ENCODE measurements at regions not wholly inside any gene's neighbourhood (a gene's known extent, or its start where the extent isn't known, plus 50 kb on each side); places are given as distances from the start of the nearest gene placed in this dataset.

DNA sequence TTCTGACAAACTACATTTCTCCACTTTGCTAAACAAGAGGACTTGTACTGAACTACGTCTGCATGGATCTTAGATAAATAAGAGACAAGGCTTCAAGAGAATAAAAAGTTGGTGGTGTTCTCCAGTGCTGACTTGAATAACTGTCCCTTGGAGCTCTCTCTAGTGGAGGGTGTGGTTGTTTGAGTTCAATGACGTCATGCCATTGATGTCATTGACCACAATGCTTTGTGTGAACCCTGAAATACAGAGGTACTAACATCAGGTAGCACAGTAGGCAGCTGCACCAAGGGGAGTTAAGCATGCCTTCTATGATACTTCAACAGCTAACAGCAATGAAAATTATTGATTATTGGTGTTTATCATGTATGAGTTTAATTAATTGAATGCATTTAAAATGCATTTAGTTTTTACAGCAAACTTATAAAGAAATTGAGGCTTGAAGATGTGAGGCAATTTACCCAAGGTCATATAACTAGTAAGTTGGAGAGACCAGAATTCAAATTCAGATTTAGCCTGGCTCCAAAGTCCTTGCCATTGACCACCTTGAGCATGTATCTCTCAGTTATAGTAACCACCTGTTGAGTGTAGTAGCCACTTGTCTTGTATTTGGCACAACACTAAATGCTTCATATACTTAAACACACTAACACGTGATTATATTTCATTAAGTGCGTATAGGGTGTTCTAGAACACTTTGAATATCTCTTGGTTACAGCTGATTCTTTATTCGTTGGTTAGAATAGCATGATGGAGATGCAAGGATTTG, 126.0 kb upstream of the ANKRD28 start:
- TF ChIP-seq, protein P1, sequence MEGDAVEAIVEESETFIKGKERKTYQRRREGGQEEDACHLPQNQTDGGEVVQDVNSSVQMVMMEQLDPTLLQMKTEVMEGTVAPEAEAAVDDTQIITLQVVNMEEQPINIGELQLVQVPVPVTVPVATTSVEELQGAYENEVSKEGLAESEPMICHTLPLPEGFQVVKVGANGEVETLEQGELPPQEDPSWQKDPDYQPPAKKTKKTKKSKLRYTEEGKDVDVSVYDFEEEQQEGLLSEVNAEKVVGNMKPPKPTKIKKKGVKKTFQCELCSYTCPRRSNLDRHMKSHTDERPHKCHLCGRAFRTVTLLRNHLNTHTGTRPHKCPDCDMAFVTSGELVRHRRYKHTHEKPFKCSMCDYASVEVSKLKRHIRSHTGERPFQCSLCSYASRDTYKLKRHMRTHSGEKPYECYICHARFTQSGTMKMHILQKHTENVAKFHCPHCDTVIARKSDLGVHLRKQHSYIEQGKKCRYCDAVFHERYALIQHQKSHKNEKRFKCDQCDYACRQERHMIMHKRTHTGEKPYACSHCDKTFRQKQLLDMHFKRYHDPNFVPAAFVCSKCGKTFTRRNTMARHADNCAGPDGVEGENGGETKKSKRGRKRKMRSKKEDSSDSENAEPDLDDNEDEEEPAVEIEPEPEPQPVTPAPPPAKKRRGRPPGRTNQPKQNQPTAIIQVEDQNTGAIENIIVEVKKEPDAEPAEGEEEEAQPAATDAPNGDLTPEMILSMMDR (IDR thresholded peaks at IDR 0.05) = no peak
- TF ChIP-seq EZH2 (IDR thresholded peaks at IDR 0.05; ENCODE audit: borderline replicate concordance, insufficient read depth, low read depth, low read length, poor library complexity, severe bottlenecking) = no peak
